GM21360 (cell line): ENCODE measurements at regions not wholly inside any gene's neighbourhood (a gene's known extent, or its start where the extent isn't known, plus 50 kb on each side); places are given as distances from the start of the nearest gene placed in this dataset.
"Not testable (repeated sequence)": the region's sequence is repeated elsewhere in the genome, so short reads cannot be mapped to it uniquely, and the experiment has no call there.

ENCODE experiments used
- ATAC-seq: cut with Tn5 transposase; IDR thresholded peaks from one replicate; pipeline ENCODE4 v1.9.1; 2021; ENCODE audit warnings: mild to moderate bottlenecking, moderate library complexity; ENCODE audit not compliant: unreplicated experiment

GRCh38 chr2:62412347-62412742 is 93.7 kb downstream of the TMEM17 start:
- no peak for ATAC-seq

- no peak for ATAC-seq
Measured at GRCh38 chr2:62410926-62411456, 95.0 kb downstream of the TMEM17 start.

GRCh38 chr2:62410015-62410453 is 96.0 kb downstream of the TMEM17 start:
- ATAC-seq = no peak

- no peak for ATAC-seq
Measured at GRCh38 chr2:62409442-62409841, 96.6 kb downstream of the TMEM17 start.

- no peak for ATAC-seq
Measured at GRCh38 chr2:62408241-62408677, 97.7 kb downstream of the TMEM17 start.

- ATAC-seq = no peak
Measured at GRCh38 chr2:62407838-62408237, 98.2 kb downstream of the TMEM17 start.

- ATAC-seq = no peak
Measured at GRCh38 chr2:62407401-62407800, 98.6 kb downstream of the TMEM17 start.

GRCh38 chr2:62406573-62407043 is 99.4 kb downstream of the TMEM17 start:
- ATAC-seq = no peak

GRCh38 chr2:62404913-62405312 is 101.1 kb downstream of the TMEM17 start:
- ATAC-seq = no peak

GRCh38 chr2:62402156-62402555 is 103.8 kb downstream of the TMEM17 start:
- ATAC-seq = no peak

GRCh38 chr2:62398356-62398755 is 107.6 kb downstream of the TMEM17 start:
- ATAC-seq = no peak

GRCh38 chr2:62396880-62397279 is 109.1 kb downstream of the TMEM17 start:
- no peak for ATAC-seq

GRCh38 chr2:62393293-62393692 is 112.7 kb downstream of the TMEM17 start:
- no peak for ATAC-seq

GRCh38 chr2:62391696-62392095 is 114.3 kb downstream of the TMEM17 start:
- ATAC-seq = no peak

GRCh38 chr2:62386378-62386777 is 119.6 kb downstream of the TMEM17 start:
- ATAC-seq = not testable (repeated sequence)

GRCh38 chr2:62383846-62384245 is 122.1 kb downstream of the TMEM17 start:
- ATAC-seq = no peak

- ATAC-seq = no peak
Measured at GRCh38 chr2:62382757-62383156, 123.2 kb downstream of the TMEM17 start.

GRCh38 chr2:62382122-62382521 is 123.9 kb downstream of the TMEM17 start:
- no peak for ATAC-seq

GRCh38 chr2:62381656-62382055 is 124.3 kb downstream of the TMEM17 start:
- no peak for ATAC-seq

GRCh38 chr2:62379566-62379965 is 126.4 kb downstream of the TMEM17 start:
- no peak for ATAC-seq

GRCh38 chr2:62375113-62375420 is 130.9 kb downstream of the TMEM17 start:
- ATAC-seq = no peak

- ATAC-seq = no peak
Measured at GRCh38 chr2:62374301-62375112, 131.5 kb downstream of the TMEM17 start.

- no peak for ATAC-seq
Measured at GRCh38 chr2:62372824-62373223, 133.2 kb downstream of the TMEM17 start.
